ENCODE measurements at regions not wholly inside any gene's neighbourhood (a gene's known extent, or its start where the extent isn't known, plus 50 kb on each side); places are given as distances from the start of the nearest gene placed in this dataset.

- peaks cover 4% of the 10 kb centered on the region for H3K27me3 Mint-ChIP-seq
- no peaks in the 10 kb centered on the region for H3K36me3 ChIP-seq (replicated peaks in 1 of 2; ENCODE audit: control extremely low read depth in 1 of 2, control insufficient read depth in 1 of 2, extremely low read depth in 1 of 2, insufficient read depth in 2 of 2, low read length in 1 of 2)
- H3K4me3 Mint-ChIP-seq: no peak overlapping the region
- H3K27me3 ChIP-seq (replicated peaks in 1 of 4; ENCODE audit: control extremely low read depth in 1 of 4, control insufficient read depth in 3 of 4, insufficient read depth in 4 of 4, low read length in 3 of 4): no peaks in the 10 kb centered on the region
- DNase-seq: no peak
- H3K79me2 ChIP-seq (ENCODE audit: control insufficient read depth, insufficient read depth, low read length): no peaks in the 10 kb centered on the region
- WGBS (ENCODE audit: insufficient coverage): 44% methylated on average over 1 of the region's 6 CpGs
- no peak for TF ChIP-seq EZH2 (IDR thresholded peaks at IDR 0.05; ENCODE audit: borderline replicate concordance, insufficient read depth, low read depth, low read length, poor library complexity, severe bottlenecking)
- TF ChIP-seq CTCF (IDR thresholded peaks at IDR 0.05): no peak
- no peaks in the 10 kb centered on the region for H3K4me1 ChIP-seq (ENCODE audit: control insufficient read depth in 2 of 2, insufficient read depth in 2 of 2, low read length in 2 of 2)
- H3K27ac ChIP-seq (ENCODE audit: low read length in 2 of 2): no peak overlapping the region
- no peak overlapping the region for H3K4me2 ChIP-seq (replicated peaks; ENCODE audit: low read depth, low read length, poor library complexity, severe bottlenecking)
- H3K27ac Mint-ChIP-seq: no peak overlapping the region
- H3K9me3 Mint-ChIP-seq (ENCODE audit: insufficient read depth): peaks cover 5% of the 10 kb centered on the region
- H4K20me1 ChIP-seq (ENCODE audit: control insufficient read depth, insufficient read depth, low read length, poor library complexity, severe bottlenecking): no peaks in the 10 kb centered on the region
- H3K9ac ChIP-seq (ENCODE audit: low read length): no peak overlapping the region
- ATAC-seq (ENCODE audit: low read depth): no peak
- intact Hi-C loops (cut with micrococcal nuclease): no loop called here
- H3K9me3 ChIP-seq (ENCODE audit: control extremely low read depth in 1 of 3, control insufficient read depth in 2 of 3, insufficient read depth in 1 of 3, low read length in 2 of 3): peaks cover 0 to 19% (median 0%) of the 10 kb centered on the region in 3 donors
- H3K4me1 Mint-ChIP-seq: no peaks in the 10 kb centered on the region
- ChIA-PET CTCF (no interaction called here), POLR2A (no interaction called here)
- no peak overlapping the region for H2AFZ ChIP-seq (ENCODE audit: insufficient read depth, low read depth, low read length, poor library complexity, severe bottlenecking)
- H3K4me3 ChIP-seq (ENCODE audit: control extremely low read depth in 1 of 5, extremely low read depth in 1 of 5, insufficient read depth in 1 of 5, low read depth in 2 of 5, low read length in 4 of 5): no peak overlapping the region
Measured at GRCh38 chr12:127145241-127145928, 1121.6 kb upstream of the TMEM132C start.

- no peak overlapping the region for H3K9ac ChIP-seq (ENCODE audit: low read length)
- WGBS (ENCODE audit: insufficient coverage): 42% methylated on average over 85 of the region's 85 CpGs
- CTCF ChIA-PET: no interaction called here
- intact Hi-C loops (cut with micrococcal nuclease): no loop called here
- H4K20me1 ChIP-seq (ENCODE audit: control insufficient read depth, insufficient read depth, low read length, poor library complexity, severe bottlenecking): no peaks in the 10 kb centered on the region
- no peaks in the 10 kb centered on the region for H3K36me3 ChIP-seq (replicated peaks in 1 of 2; ENCODE audit: control extremely low read depth in 1 of 2, control insufficient read depth in 1 of 2, extremely low read depth in 1 of 2, insufficient read depth in 2 of 2, low read length in 1 of 2)
- H3K9me3 ChIP-seq (ENCODE audit: control extremely low read depth in 1 of 3, control insufficient read depth in 2 of 3, insufficient read depth in 1 of 3, low read length in 2 of 3): peaks cover 0 to 19% (median 0%) of the 10 kb centered on the region in 3 donors
- no peaks in the 10 kb centered on the region for H3K4me1 Mint-ChIP-seq
- POLR2A ChIA-PET: no interaction called here
- H3K27me3 ChIP-seq (replicated peaks in 1 of 4; ENCODE audit: control extremely low read depth in 1 of 4, control insufficient read depth in 3 of 4, insufficient read depth in 4 of 4, low read length in 3 of 4): no peaks in the 10 kb centered on the region
- no peak overlapping the region for H3K4me3 ChIP-seq (ENCODE audit: control extremely low read depth in 1 of 5, extremely low read depth in 1 of 5, insufficient read depth in 1 of 5, low read depth in 2 of 5, low read length in 4 of 5)
- ATAC-seq (ENCODE audit: low read depth) (no peak), DNase-seq (no peak)
- H3K27ac ChIP-seq (ENCODE audit: low read length in 2 of 2): no peak overlapping the region
- no peak overlapping the region for H2AFZ ChIP-seq (ENCODE audit: insufficient read depth, low read depth, low read length, poor library complexity, severe bottlenecking)
- H3K4me2 ChIP-seq (replicated peaks; ENCODE audit: low read depth, low read length, poor library complexity, severe bottlenecking): no peak overlapping the region
- no peaks in the 10 kb centered on the region for H3K79me2 ChIP-seq (ENCODE audit: control insufficient read depth, insufficient read depth, low read length)
- peaks cover 4% of the 10 kb centered on the region for H3K27me3 Mint-ChIP-seq
- TF ChIP-seq CTCF (IDR thresholded peaks at IDR 0.05) (no peak), EZH2 (IDR thresholded peaks at IDR 0.05; ENCODE audit: borderline replicate concordance, insufficient read depth, low read depth, low read length, poor library complexity, severe bottlenecking) (no peak)
- no peaks in the 10 kb centered on the region for H3K4me1 ChIP-seq (ENCODE audit: control insufficient read depth in 2 of 2, insufficient read depth in 2 of 2, low read length in 2 of 2)
- no peak overlapping the region for H3K27ac Mint-ChIP-seq
- H3K9me3 Mint-ChIP-seq (ENCODE audit: insufficient read depth): peaks cover 5% of the 10 kb centered on the region
- H3K4me3 Mint-ChIP-seq: no peak overlapping the region
Measured at GRCh38 chr12:127145929-127146789, 1120.8 kb upstream of the TMEM132C start.

Measured in B cell (primary cell).